ENCODE measurements at regions not wholly inside any gene's neighbourhood (a gene's known extent, or its start where the extent isn't known, plus 50 kb on each side); places are given as distances from the start of the nearest gene placed in this dataset.

DNA sequence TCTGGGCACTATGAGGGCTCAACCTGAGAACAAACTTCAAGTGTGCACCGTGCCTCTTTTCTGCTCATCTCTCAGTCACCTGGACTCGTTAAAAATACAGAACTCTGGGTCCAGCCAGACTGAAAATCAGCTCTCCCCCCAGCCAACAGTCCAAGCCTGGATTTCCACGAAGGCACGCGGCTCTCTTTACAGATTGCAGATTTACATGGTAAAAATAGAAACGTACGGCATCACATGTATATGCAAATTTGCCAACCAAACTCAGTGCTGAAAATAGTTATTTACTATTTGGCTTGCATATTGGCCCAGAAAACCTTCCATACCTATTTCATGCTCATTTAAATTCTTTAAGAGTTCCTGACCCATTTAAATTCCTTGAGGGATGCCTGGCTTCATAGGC, 315.8 kb downstream of the MAF start:
- 49% methylated on average over 7 of the region's 7 CpGs for WGBS (ENCODE audit: low lambda C conversion rate)
- no peaks in the 10 kb centered on the region for H3K36me3 ChIP-seq (replicated peaks in 1 of 2; ENCODE audit: control insufficient read depth in 1 of 2, insufficient read depth in 2 of 2, low read length in 1 of 2)
- H3K4me1 ChIP-seq (ENCODE audit: control insufficient read depth in 1 of 2, insufficient read depth in 2 of 2, low read depth in 1 of 2, low read length in 1 of 2), result no peaks in the 10 kb centered on the region
- no peak for TF ChIP-seq EZH2phosphoT487 (IDR thresholded peaks at IDR 0.05; ENCODE audit: borderline replicate concordance, low read depth)
- TF ChIP-seq MXI1 (IDR thresholded peaks at IDR 0.05; ENCODE audit: low read depth, low read length), result no peak
- TF ChIP-seq IRF3 (IDR thresholded peaks at IDR 0.05; ENCODE audit: low read depth, low read length), result no peak
- TF ChIP-seq CHD2 (IDR thresholded peaks at IDR 0.05; ENCODE audit: low read length, partially characterized antibody), result no peak
- DNase-seq, result no peak
- no peaks in the 10 kb centered on the region for H3K9me2 ChIP-seq
- POLR2A ChIA-PET, result no interaction called here
- H3K27ac ChIP-seq (ENCODE audit: low read depth in 2 of 2, low read length in 1 of 2), result no peak overlapping the region
- H3K4me2 ChIP-seq, result no peak overlapping the region
- H3K79me2 ChIP-seq (ENCODE audit: insufficient read depth), result no peaks in the 10 kb centered on the region
- H3K9me3 ChIP-seq, result no peaks in the 10 kb centered on the region
- H3K4me3 ChIP-seq (ENCODE audit: low read depth in 2 of 2, low read length in 1 of 2), result no peak overlapping the region
- H3F3A ChIP-seq (replicated peaks; ENCODE audit: insufficient read depth), result no peaks in the 10 kb centered on the region
- no peak overlapping the region for H3K9ac ChIP-seq
- no peak overlapping the region for H2AFZ ChIP-seq (ENCODE audit: low read depth)
- no peaks in the 10 kb centered on the region for H3K27me3 ChIP-seq (ENCODE audit: insufficient read depth)
- no peaks in the 10 kb centered on the region for H4K20me1 ChIP-seq (ENCODE audit: insufficient read depth)
- CTCF ChIA-PET, result no interaction called here

DNA sequence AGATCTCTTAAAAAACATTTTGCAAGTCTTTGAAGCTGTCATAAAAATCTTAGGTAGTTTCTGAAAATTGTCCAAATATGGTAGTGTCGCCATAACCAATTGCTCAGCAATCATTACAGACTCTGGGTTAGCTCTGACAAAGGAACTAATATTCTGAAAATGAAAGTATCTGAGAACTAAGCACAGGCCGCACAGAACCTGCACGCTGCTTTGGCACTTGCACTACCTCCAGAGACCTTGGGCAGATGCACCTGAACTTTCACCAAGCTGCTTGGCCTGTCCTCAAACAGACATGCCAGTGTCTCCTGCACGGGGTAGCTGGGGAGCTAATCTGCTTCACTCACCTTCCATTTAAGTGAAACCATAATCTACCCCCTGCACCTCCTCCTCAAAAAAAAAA, 317.0 kb downstream of the MAF start:
- no peaks in the 10 kb centered on the region for H3K9me2 ChIP-seq
- H3K27ac ChIP-seq (ENCODE audit: low read depth in 2 of 2, low read length in 1 of 2), result no peak overlapping the region
- 30% methylated on average over 4 of the region's 4 CpGs for WGBS (ENCODE audit: low lambda C conversion rate)
- H3K9me3 ChIP-seq, result no peaks in the 10 kb centered on the region
- TF ChIP-seq YY1 (IDR thresholded peaks at IDR 0.05; ENCODE audit: low read depth) (no peak), SMC3 (IDR thresholded peaks at IDR 0.05; ENCODE audit: low read depth, low read length) (no peak), NRF1 (IDR thresholded peaks at IDR 0.05; ENCODE audit: low read depth, low read length) (no peak), MEF2A (IDR thresholded peaks at IDR 0.05; ENCODE audit: borderline replicate concordance, low read depth) (no peak), EP300 (IDR thresholded peaks at IDR 0.05; ENCODE audit: borderline replicate concordance in 1 of 2, low read depth in 1 of 2, low read length in 1 of 2) (no peak), GATA2 (CRISPR knock-in tag; IDR thresholded peaks at IDR 0.05) (no peak), FOXJ3 (CRISPR knock-in tag; IDR thresholded peaks at IDR 0.05) (no peak), CHD2 (IDR thresholded peaks at IDR 0.05; ENCODE audit: low read length, partially characterized antibody) (no peak), RXRA (IDR thresholded peaks at IDR 0.05; ENCODE audit: borderline replicate concordance, low read depth) (no peak), FOXM1 (IDR thresholded peaks at IDR 0.05; ENCODE audit: low read depth) (no peak), ELF1 (IDR thresholded peaks at IDR 0.05) (no peak), RCOR1 (IDR thresholded peaks at IDR 0.05; ENCODE audit: low read length) (no peak), ZBTB33 (IDR thresholded peaks at IDR 0.05; ENCODE audit: borderline replicate concordance, low read depth) (no peak), POLR2AphosphoS5 (IDR thresholded peaks at IDR 0.05; ENCODE audit: low read depth, low read length) (no peak), TCF12 (IDR thresholded peaks at IDR 0.05) (no peak)
- TF ChIP-seq, protein P1, sequence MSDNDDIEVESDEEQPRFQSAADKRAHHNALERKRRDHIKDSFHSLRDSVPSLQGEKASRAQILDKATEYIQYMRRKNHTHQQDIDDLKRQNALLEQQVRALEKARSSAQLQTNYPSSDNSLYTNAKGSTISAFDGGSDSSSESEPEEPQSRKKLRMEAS (IDR thresholded peaks at IDR 0.05; ENCODE audit: low read depth), result no peak
- TF ChIP-seq, protein P2, sequence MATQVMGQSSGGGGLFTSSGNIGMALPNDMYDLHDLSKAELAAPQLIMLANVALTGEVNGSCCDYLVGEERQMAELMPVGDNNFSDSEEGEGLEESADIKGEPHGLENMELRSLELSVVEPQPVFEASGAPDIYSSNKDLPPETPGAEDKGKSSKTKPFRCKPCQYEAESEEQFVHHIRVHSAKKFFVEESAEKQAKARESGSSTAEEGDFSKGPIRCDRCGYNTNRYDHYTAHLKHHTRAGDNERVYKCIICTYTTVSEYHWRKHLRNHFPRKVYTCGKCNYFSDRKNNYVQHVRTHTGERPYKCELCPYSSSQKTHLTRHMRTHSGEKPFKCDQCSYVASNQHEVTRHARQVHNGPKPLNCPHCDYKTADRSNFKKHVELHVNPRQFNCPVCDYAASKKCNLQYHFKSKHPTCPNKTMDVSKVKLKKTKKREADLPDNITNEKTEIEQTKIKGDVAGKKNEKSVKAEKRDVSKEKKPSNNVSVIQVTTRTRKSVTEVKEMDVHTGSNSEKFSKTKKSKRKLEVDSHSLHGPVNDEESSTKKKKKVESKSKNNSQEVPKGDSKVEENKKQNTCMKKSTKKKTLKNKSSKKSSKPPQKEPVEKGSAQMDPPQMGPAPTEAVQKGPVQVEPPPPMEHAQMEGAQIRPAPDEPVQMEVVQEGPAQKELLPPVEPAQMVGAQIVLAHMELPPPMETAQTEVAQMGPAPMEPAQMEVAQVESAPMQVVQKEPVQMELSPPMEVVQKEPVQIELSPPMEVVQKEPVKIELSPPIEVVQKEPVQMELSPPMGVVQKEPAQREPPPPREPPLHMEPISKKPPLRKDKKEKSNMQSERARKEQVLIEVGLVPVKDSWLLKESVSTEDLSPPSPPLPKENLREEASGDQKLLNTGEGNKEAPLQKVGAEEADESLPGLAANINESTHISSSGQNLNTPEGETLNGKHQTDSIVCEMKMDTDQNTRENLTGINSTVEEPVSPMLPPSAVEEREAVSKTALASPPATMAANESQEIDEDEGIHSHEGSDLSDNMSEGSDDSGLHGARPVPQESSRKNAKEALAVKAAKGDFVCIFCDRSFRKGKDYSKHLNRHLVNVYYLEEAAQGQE (IDR thresholded peaks at IDR 0.05; ENCODE audit: low read depth, low read length), result no peak
- ChIA-PET CTCF (no interaction called here), POLR2A (no interaction called here)
- no peaks in the 10 kb centered on the region for H3F3A ChIP-seq (replicated peaks; ENCODE audit: insufficient read depth)
- no peak overlapping the region for H2AFZ ChIP-seq (ENCODE audit: low read depth)
- H3K79me2 ChIP-seq (ENCODE audit: insufficient read depth), result no peaks in the 10 kb centered on the region
- no peak overlapping the region for H3K4me3 ChIP-seq (ENCODE audit: low read depth in 2 of 2, low read length in 1 of 2)
- H3K4me2 ChIP-seq, result no peak overlapping the region
- H3K36me3 ChIP-seq (replicated peaks in 1 of 2; ENCODE audit: control insufficient read depth in 1 of 2, insufficient read depth in 2 of 2, low read length in 1 of 2), result no peaks in the 10 kb centered on the region
- H3K9ac ChIP-seq, result no peak overlapping the region
- DNase-seq, result no peak
- no peaks in the 10 kb centered on the region for H3K4me1 ChIP-seq (ENCODE audit: control insufficient read depth in 1 of 2, insufficient read depth in 2 of 2, low read depth in 1 of 2, low read length in 1 of 2)
- H4K20me1 ChIP-seq (ENCODE audit: insufficient read depth), result no peaks in the 10 kb centered on the region
- no peaks in the 10 kb centered on the region for H3K27me3 ChIP-seq (ENCODE audit: insufficient read depth)

All from SK-N-SH (cell line).